Adrenal gland (tissue), 5 donors: ENCODE measurements at regions not wholly inside any gene's neighbourhood (a gene's known extent, or its start where the extent isn't known, plus 50 kb on each side); places are given as distances from the start of the nearest gene placed in this dataset.

Experiments
- POLR2A ChIP-seq, 2 donors: fragments of 450-650 bp; IDR thresholded peaks; one replicate each; pipeline ENCODE4 v1.6.1; 2017; ENCODE audit warnings: antibody characterized with exemption in 2 of 2, mild to moderate bottlenecking in 2 of 2, moderate library complexity in 1 of 2
- TF ChIP-seq, protein P1 (sequence below), 6 experiments: fragments of 450-650 bp in 4 of 6; fragments of 200-600 bp in 2 of 6; sonication (generic) in 1 of 6; IDR thresholded peaks; 1 replicate in 5 of 6; 2 replicates in 1 of 6; pipeline versions ENCODE4 v1.5.1 to v1.8.0; 2016 to 2021; ENCODE audit warnings: antibody characterized with exemption in 6 of 6, mild to moderate bottlenecking in 2 of 6, moderate library complexity in 1 of 6
- donor health status: DM: no; HTN: no; CAD: no.

DNA sequence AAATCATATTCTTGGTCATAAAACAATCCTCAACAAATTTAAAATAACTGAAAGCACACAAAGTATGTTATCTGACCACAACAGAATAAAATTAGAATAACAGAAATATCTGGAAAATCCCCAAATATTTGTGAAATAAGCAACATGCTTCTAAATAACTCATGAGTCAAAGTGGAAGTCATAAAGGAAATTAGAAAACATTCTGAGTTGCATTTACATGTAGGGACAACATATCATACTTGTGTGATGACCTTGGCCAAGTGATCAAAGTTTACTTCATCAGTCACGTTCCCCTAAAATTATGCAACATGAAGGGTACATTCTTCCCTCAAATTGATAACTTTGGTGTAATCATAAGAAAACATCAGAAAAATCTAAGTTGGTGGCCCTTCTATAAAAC lies 64.7 kb downstream of the CSF2 start:
- TF ChIP-seq POLR2A (IDR thresholded peaks at IDR 0.05): no peak
- TF ChIP-seq, protein P1, sequence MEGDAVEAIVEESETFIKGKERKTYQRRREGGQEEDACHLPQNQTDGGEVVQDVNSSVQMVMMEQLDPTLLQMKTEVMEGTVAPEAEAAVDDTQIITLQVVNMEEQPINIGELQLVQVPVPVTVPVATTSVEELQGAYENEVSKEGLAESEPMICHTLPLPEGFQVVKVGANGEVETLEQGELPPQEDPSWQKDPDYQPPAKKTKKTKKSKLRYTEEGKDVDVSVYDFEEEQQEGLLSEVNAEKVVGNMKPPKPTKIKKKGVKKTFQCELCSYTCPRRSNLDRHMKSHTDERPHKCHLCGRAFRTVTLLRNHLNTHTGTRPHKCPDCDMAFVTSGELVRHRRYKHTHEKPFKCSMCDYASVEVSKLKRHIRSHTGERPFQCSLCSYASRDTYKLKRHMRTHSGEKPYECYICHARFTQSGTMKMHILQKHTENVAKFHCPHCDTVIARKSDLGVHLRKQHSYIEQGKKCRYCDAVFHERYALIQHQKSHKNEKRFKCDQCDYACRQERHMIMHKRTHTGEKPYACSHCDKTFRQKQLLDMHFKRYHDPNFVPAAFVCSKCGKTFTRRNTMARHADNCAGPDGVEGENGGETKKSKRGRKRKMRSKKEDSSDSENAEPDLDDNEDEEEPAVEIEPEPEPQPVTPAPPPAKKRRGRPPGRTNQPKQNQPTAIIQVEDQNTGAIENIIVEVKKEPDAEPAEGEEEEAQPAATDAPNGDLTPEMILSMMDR (IDR thresholded peaks at IDR 0.05): no peak
